ENCODE measurements at regions not wholly inside any gene's neighbourhood (a gene's known extent, or its start where the extent isn't known, plus 50 kb on each side); places are given as distances from the start of the nearest gene placed in this dataset.

DNA sequence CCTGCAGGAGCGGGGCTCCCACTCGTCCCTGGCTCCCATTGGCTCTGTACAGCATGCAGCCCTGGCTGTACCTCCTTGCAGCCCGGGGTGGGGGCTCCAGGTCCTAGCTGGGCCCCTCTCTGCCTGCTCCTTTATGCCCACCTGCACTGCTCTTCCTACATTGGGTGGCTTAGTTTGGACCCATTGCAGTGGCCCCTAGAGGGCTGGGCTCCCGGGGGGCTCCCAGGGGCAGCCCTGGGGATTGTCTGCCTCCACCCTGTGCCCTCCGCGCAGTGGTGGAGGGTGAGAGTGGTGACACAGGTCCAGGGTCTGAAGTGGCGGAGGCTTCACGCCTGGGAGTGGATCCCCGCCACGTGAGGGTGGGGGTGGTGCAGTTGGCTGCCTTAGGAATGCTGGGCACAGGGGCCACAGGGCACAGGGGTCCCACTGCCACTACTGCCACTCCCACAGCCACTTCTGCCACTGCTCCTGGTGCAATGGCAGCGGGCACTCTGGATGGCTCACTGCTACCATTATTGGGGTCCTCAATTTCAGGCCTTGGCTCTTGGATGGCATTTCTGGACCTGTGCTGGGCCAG is 177.1 kb downstream of the ARL4A start:
- no peak overlapping the region for H3K4me3 ChIP-seq (ENCODE audit: low read depth, low read length)
- no peak for DNase-seq (ENCODE audit: low read depth, low spot score)
- TF ChIP-seq, protein P1, sequence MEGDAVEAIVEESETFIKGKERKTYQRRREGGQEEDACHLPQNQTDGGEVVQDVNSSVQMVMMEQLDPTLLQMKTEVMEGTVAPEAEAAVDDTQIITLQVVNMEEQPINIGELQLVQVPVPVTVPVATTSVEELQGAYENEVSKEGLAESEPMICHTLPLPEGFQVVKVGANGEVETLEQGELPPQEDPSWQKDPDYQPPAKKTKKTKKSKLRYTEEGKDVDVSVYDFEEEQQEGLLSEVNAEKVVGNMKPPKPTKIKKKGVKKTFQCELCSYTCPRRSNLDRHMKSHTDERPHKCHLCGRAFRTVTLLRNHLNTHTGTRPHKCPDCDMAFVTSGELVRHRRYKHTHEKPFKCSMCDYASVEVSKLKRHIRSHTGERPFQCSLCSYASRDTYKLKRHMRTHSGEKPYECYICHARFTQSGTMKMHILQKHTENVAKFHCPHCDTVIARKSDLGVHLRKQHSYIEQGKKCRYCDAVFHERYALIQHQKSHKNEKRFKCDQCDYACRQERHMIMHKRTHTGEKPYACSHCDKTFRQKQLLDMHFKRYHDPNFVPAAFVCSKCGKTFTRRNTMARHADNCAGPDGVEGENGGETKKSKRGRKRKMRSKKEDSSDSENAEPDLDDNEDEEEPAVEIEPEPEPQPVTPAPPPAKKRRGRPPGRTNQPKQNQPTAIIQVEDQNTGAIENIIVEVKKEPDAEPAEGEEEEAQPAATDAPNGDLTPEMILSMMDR (IDR thresholded peaks at IDR 0.05; ENCODE audit: low read depth, low read length) = no peak
- in situ Hi-C loops (cut with HindIII; ENCODE audit: low sequenced_read_pairs) = no loop called here

DNA sequence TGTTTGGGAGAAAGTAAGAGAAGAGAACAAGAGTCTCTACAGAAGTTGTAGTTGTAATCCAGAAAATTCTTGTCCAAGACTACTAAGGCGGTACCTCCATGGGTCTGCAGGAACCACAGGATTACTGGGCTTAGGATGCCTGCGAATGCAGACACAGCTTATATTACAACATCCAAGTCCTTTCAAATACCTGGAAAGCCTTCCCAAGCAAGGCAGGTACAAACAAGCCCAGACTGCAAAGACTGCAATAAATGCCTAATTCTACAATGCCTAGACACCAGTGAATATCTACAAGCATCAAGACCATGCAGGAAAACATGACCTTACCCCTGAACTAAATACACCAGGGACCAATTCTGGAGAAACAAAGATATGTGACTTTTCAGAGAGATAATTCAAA is 178.2 kb downstream of the ARL4A start:
- in situ Hi-C loops (cut with HindIII; ENCODE audit: low sequenced_read_pairs) = no loop called here

DNA sequence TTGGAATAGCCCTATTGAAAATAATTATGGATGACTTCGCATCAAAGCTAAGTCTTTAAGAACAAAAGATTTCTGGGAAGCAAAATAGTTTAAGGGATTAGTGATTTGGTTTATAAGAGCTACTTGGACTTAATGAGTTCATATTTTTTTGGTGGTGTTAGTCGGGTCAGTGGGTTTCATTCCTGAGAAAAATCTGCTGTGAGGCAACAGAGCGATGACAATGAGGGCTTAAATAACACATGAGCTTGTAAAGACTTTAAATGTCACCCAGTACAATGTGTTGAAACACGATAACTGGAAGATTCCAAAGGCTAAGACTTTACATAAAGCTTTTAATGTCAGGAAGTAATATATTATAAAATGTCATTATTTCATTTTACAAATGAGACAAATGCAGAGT is 178.8 kb downstream of the ARL4A start:
- in situ Hi-C loops (cut with HindIII; ENCODE audit: low sequenced_read_pairs) = no loop called here
- TF ChIP-seq, protein P1 (IDR thresholded peaks at IDR 0.05; ENCODE audit: low read depth, low read length) = no peak
- H3K4me3 ChIP-seq (ENCODE audit: low read depth, low read length) = no peak overlapping the region
- DNase-seq (ENCODE audit: low read depth, low spot score) = no peak

More for the DNA sequence above, 178.2 kb downstream of the ARL4A start:
- DNase-seq (ENCODE audit: low read depth, low spot score) = no peak
- TF ChIP-seq, protein P1 (IDR thresholded peaks at IDR 0.05; ENCODE audit: low read depth, low read length) = no peak
- no peak overlapping the region for H3K4me3 ChIP-seq (ENCODE audit: low read depth, low read length)

DNA sequence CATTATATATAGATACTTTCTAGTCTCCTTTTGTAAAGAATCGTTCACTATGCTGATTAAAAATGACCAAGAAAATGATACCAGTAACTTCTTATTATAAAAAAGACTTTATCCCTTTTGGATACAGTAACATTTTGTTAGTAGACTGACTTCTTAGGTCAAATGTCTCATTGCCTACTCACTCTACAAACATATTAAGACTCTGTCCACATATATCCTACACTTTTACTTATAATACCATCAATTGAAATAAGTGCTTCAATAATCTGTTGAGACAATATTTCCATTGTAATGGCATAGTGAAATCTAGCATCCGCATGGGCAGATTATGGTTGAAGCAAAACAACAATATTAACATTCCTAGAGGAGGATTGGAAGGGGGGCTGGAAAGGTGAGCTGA is 180.6 kb downstream of the ARL4A start:
- TF ChIP-seq, protein P1 (IDR thresholded peaks at IDR 0.05; ENCODE audit: low read depth, low read length) = no peak
- no peak for DNase-seq (ENCODE audit: low read depth, low spot score)
- in situ Hi-C loops (cut with HindIII; ENCODE audit: low sequenced_read_pairs) = no loop called here
- H3K4me3 ChIP-seq (ENCODE audit: low read depth, low read length) = no peak overlapping the region

DNA sequence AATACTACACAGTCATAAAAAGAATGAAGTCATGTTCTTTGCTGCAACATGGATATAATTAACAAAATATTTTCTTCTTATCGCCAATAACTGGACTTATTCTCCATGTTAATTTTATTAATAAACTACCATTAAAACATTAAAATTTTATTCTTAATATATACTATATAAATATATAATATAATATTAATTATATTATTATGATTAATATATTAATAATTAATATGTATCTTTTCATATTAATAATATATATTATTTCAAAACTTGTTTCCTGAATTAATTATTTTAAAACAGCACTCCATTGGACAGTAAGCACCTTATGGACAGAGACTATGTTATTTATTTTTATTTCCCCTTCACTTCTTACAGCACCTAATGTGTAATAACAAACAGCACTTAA is 182.8 kb downstream of the ARL4A start:
- no peak for DNase-seq (ENCODE audit: low read depth, low spot score)
- in situ Hi-C loops (cut with HindIII; ENCODE audit: low sequenced_read_pairs) = no loop called here
- no peak overlapping the region for H3K4me3 ChIP-seq (ENCODE audit: low read depth, low read length)
- TF ChIP-seq, protein P1 (IDR thresholded peaks at IDR 0.05; ENCODE audit: low read depth, low read length) = no peak

DNA sequence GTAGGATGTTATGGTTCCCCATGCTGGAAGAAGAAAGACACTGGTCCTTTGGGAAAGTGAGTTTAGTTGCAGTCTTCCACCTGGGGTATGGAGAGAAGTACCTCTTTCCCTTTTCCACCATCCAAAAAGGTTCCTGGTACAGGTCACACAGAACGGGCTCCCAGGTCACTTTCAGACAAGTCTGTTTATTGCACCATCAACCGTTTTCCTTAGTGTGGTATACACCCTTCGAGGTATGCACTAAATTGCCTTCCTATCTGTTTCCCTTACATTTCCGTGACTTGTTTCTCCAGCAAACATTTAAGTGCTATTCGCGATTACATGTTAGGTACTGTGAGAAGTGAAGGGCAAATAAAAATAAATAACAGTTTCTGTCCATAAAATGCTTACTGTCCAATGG is 185.1 kb downstream of the ARL4A start:
- no peak for DNase-seq (ENCODE audit: low read depth, low spot score)
- TF ChIP-seq, protein P1 (IDR thresholded peaks at IDR 0.05; ENCODE audit: low read depth, low read length) = no peak
- in situ Hi-C loops (cut with HindIII; ENCODE audit: low sequenced_read_pairs) = no loop called here
- H3K4me3 ChIP-seq (ENCODE audit: low read depth, low read length) = no peak overlapping the region

DNA sequence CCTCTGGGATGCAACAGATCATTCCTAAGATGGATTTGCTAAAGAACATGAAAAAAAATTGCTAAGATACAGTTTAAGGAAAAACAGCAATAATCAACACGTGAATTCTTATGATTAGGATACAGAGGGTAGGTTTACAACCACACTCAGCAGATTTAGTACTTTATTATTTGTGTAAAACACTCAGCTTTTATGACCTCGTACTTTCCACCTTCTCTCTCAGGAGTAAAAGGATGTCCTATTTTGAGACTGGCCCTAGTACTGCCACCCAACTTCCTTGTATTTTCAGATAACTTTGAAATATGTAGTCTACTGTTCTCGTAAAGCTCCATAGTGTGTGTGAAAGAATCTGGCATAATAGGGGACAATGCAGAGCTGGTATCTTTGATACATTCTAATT is 186.1 kb downstream of the ARL4A start:
- no peak for DNase-seq (ENCODE audit: low read depth, low spot score)
- in situ Hi-C loops (cut with HindIII; ENCODE audit: low sequenced_read_pairs) = no loop called here

More for the DNA sequence above, 186.1 kb downstream of the ARL4A start:
- TF ChIP-seq, protein P1 (IDR thresholded peaks at IDR 0.05; ENCODE audit: low read depth, low read length) = no peak
- no peak overlapping the region for H3K4me3 ChIP-seq (ENCODE audit: low read depth, low read length)
